Uterus (tissue), 3 donors: ENCODE measurements at regions not wholly inside any gene's neighbourhood (a gene's known extent, or its start where the extent isn't known, plus 50 kb on each side); places are given as distances from the start of the nearest gene placed in this dataset.

Source experiments
- DNase-seq, 2 donors: peaks; one replicate each; pipeline ENCODE4 v3.0.0-alpha.2; 2019 to 2020
- H3K27ac ChIP-seq, 2 donors: fragments of 200-600 bp; sonication (generic); 1 replicate in 1 of 2; 2 replicates in 1 of 2; pipeline ENCODE4 v1.5.1; 2016 to 2018
- H3K27me3 ChIP-seq, 2 donors: fragments of 200-600 bp; sonication (generic); one replicate each; pipeline ENCODE4 v1.5.1; 2018 to 2019; ENCODE audit warnings: control low read depth in 1 of 2
- H3K36me3 ChIP-seq, 2 donors: fragments of 200-600 bp; sonication (generic); one replicate each; pipeline ENCODE4 v1.5.1; 2019; ENCODE audit warnings: control low read depth in 1 of 2
- H3K4me1 ChIP-seq, 2 donors: fragments of 200-600 bp; sonication (generic); one replicate each; pipeline ENCODE4 v1.5.1; 2018 to 2019; ENCODE audit warnings: control low read depth in 1 of 2
- H3K4me3 ChIP-seq, 2 donors: fragments of 200-600 bp; sonication (generic); 1 replicate in 1 of 2; 2 replicates in 1 of 2; pipeline ENCODE4 v1.5.1; 2018 to 2019; ENCODE audit warnings: mild to moderate bottlenecking in 1 of 2
- H3K9me3 ChIP-seq, 2 donors: fragments of 200-600 bp; sonication (generic); one replicate each; pipeline ENCODE4 v1.5.1; 2019; ENCODE audit warnings: control low read depth in 1 of 2
- CTCF ChIP-seq, 4 experiments: fragments of 200-600 bp in 2 of 4; fragments of 450-650 bp in 2 of 4; sonication (generic) in 2 of 4; IDR thresholded peaks; one replicate each; pipeline ENCODE4 v1.5.1; 2016 to 2019; ENCODE audit warnings: antibody characterized with exemption in 4 of 4, mild to moderate bottlenecking in 2 of 4, moderate library complexity in 1 of 4
- POLR2A ChIP-seq, 2 donors: fragments of 450-650 bp; IDR thresholded peaks; one replicate each; pipeline ENCODE4 v1.6.1; 2016; ENCODE audit warnings: antibody characterized with exemption in 2 of 2, mild to moderate bottlenecking in 1 of 2, moderate library complexity in 1 of 2
- intact Hi-C: fragments of 100-400 bp; cut with DNase I; formaldehyde crosslinking; loops from one replicate; pipeline ENCODE4 v1.15.1; 2023; ENCODE audit warnings: low total_unique reads
- donor health status: DM: yes; HTN: yes; CAD: no.

GRCh38 chr11:119880143-119880542 lies 151.1 kb upstream of the NECTIN1 start:
- Histone ChIP-seq H3K27ac (no peak overlapping the region), H3K27me3 (no peaks in the 10 kb centered on the region), H3K4me3 (no peak overlapping the region), H3K36me3 (no peaks in the 10 kb centered on the region), H3K9me3 (no peaks in the 10 kb centered on the region), H3K4me1 (no peaks in the 10 kb centered on the region)
- no peak for DNase-seq
- TF ChIP-seq POLR2A (IDR thresholded peaks at IDR 0.05) (no peak), CTCF (IDR thresholded peaks at IDR 0.05) (no peak)
- intact Hi-C loops: no loop called here

GRCh38 chr11:119878990-119879389 lies 150.0 kb upstream of the NECTIN1 start:
- no peak overlapping the region for H3K27ac ChIP-seq
- no peak overlapping the region for H3K4me3 ChIP-seq
- no peaks in the 10 kb centered on the region for H3K27me3 ChIP-seq
- no peaks in the 10 kb centered on the region for H3K9me3 ChIP-seq
- no peaks in the 10 kb centered on the region for H3K4me1 ChIP-seq
- intact Hi-C loops: no loop called here
- no peak for DNase-seq
- H3K36me3 ChIP-seq: no peaks in the 10 kb centered on the region
- TF ChIP-seq POLR2A (IDR thresholded peaks at IDR 0.05) (no peak), CTCF (IDR thresholded peaks at IDR 0.05) (no peak)

DNA sequence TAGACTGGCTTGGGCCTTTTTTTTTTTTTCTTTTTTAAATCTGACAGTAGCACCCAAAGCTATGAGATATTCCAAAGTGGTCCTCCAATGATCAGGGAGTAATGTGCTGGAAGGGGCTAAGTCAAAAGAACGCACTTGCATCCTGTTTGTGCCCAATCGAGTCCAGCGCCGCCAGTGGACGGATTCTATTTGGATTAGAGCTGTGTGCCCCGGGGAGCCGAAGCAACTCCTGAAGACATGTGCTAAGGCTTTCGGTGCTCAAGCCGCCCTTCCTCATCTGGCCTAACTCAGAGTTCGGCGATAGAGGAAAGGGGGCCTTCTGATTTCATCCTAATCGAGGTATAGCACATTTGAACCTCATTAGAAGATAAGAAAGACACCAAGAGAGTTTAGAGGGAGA lies 147.8 kb upstream of the NECTIN1 start:
- intact Hi-C loops: no loop called here
- no peaks in the 10 kb centered on the region for H3K36me3 ChIP-seq
- no peak for DNase-seq
- H3K27me3 ChIP-seq: no peaks in the 10 kb centered on the region
- no peaks in the 10 kb centered on the region for H3K9me3 ChIP-seq
- no peak overlapping the region for H3K4me3 ChIP-seq
- no peaks in the 10 kb centered on the region for H3K4me1 ChIP-seq
- TF ChIP-seq CTCF (IDR thresholded peaks at IDR 0.05) (no peak), POLR2A (IDR thresholded peaks at IDR 0.05) (no peak)
- H3K27ac ChIP-seq: no peak overlapping the region

- H3K27me3 ChIP-seq: no peaks in the 10 kb centered on the region
- H3K27ac ChIP-seq: no peak overlapping the region
- TF ChIP-seq CTCF (IDR thresholded peaks at IDR 0.05) (no peak), POLR2A (IDR thresholded peaks at IDR 0.05) (no peak)
- no peaks in the 10 kb centered on the region for H3K4me1 ChIP-seq
- no peaks in the 10 kb centered on the region for H3K36me3 ChIP-seq
- intact Hi-C loops: no loop called here
- no peaks in the 10 kb centered on the region for H3K9me3 ChIP-seq
- no peak overlapping the region for H3K4me3 ChIP-seq
- DNase-seq: no peak
These were observed 147.0 kb upstream of the NECTIN1 start for GRCh38 chr11:119875841-119876600.

- DNase-seq: no peak
- H3K4me3 ChIP-seq: no peak overlapping the region
- H3K4me1 ChIP-seq: no peaks in the 10 kb centered on the region
- no peaks in the 10 kb centered on the region for H3K27me3 ChIP-seq
- TF ChIP-seq CTCF (IDR thresholded peaks at IDR 0.05) (no peak), POLR2A (IDR thresholded peaks at IDR 0.05) (no peak)
- H3K36me3 ChIP-seq: no peaks in the 10 kb centered on the region
- no peaks in the 10 kb centered on the region for H3K9me3 ChIP-seq
- H3K27ac ChIP-seq: no peak overlapping the region
- intact Hi-C loops: no loop called here
These were observed 145.7 kb upstream of the NECTIN1 start for GRCh38 chr11:119874660-119875238.
